HG03108 (cell line): ENCODE measurements at regions not wholly inside any gene's neighbourhood (a gene's known extent, or its start where the extent isn't known, plus 50 kb on each side); places are given as distances from the start of the nearest gene placed in this dataset.
"Not testable (repeated sequence)": the region's sequence is repeated elsewhere in the genome, so short reads cannot be mapped to it uniquely, and the experiment has no call there.

Experiments
- ATAC-seq: cut with Tn5 transposase; IDR thresholded peaks from one replicate; pipeline ENCODE4 v1.9.1; 2021; ENCODE audit warnings: moderate library complexity; ENCODE audit not compliant: unreplicated experiment

DNA sequence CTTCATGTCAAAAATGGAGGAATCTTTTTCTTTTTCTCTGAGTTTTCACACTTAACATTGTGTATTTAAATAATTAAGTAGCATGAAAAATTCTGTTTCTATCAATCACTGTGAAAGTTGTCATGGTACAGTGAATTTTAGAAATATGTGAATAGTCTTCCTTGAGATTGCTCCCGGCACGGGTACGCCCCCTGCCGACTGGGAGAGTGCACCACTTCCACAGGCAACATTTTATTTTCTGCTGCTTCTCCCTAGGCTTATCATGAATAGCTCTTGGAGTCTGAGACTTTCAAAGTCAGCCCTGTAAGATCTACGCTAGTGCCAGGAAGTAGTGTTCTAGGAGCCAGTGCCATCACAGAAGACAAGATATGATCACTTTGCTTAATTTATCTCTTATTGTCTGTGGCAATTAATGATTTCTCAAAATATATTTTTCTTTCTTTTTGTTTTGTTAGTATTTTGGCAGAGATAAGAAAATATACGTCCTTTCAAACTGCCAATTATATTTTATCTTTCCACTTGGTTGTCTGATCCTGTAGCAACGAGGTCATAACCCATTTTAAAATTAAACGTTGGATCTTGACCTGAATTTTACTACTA, 763.8 kb upstream of the AADAT start:
- peak; percentile 73 for ATAC-seq

DNA sequence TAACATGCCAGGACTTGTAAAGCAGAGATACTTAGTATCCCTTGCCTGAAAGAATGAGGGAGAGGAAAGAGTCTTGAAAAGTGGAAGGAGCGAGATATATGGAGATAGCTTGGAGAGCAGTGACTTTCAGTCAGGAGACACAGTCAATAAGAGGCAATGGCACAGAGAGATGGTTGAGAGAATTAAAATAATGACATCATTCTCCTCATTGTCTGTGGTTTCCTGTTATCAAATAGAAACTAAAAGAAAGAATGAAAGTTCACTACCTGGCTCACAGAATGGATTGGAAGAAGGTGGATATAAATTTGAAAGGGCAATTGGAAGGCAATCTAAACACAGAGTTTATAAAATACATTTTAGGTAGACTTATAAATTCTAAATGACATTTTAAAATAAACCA, 760.2 kb upstream of the AADAT start:
- ATAC-seq = no peak

DNA sequence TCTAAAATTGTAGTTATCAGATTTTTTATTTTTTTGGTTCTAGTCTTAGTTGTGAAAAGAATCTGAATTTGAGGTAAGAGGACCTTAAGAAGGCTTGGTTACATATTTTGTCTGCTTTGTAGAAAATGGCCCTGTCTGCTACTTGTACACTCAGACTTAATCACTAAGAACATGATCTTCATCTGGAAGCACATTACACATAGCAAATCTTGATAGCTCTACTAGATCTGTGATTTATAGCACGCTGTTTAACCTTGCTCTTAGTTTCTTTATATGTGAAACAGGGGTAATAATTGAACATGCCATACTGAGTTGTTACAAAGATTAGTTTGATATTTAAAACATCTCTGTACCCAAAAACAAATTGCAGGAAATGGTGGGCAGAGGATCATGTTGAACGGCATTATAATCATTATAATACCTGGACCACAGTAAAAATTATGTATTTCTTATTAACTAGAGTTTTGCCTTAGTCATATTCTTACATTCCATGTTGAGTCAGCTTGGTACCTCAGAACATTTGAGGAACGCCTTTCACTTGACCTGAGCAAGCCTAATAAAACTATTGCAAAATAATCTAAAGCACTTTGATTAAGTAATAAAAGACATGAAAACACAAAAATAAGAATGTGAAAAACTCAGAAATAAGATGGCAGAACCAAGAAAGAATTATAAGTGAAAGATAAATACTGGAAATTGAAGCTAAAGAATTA, 738.0 kb upstream of the AADAT start:
- no peak for ATAC-seq

DNA sequence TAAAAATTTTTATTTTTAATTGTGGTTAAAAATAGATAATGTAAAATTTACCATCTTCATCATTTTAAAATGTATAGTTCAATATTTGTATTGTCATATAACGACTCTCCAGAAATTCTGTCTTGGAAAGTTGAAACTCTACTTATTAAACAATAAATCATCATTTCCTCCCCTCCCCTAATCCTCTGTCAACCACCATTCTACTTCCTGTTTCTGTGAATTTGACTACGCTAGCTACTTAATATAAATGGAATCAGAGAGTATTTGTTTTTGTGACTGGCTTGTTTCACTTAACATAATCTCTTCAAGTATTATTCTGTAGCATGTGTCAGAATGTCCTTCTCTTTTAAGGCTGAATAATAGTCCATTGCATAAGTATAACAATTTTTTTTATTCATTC, 729.0 kb upstream of the AADAT start:
- ATAC-seq = no peak

DNA sequence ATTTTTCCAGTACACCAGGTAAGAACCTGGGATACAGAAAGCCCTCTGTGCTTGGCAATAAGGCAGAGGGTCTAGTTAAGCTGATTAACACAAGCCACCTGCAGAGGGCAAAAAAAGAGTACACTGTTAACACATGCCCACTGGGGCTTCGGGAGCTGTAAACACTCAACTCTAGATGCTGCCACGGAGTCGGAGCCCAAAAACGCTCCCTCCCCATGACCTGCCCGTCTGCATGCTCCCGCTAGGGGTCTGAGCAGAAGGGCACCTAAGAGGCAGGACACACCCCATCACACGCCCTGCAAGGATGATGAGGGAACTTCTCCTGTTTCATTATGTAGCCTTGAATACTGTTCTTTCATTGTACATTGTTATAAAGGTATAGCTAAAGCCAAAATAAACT, 715.6 kb upstream of the AADAT start:
- no peak for ATAC-seq

DNA sequence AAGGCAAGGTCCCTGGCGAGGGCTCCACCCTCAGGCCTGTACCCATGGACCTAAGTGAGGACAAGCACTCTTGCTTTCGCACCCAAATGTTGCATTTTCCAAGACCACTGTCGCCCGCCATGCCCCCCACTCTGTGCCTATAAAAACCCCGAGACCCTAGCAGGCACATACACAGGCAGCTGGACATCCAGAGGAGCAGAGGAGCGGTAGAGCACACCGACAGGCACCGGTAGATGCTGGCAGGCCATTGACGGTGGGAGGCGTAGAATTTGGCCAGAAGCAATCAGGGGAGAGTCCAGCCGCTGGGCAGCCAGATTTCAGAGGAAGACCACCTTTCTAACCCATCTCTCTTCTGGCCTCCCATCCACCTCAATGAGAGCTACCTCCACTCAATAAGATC, 715.2 kb upstream of the AADAT start:
- ATAC-seq = no peak

DNA sequence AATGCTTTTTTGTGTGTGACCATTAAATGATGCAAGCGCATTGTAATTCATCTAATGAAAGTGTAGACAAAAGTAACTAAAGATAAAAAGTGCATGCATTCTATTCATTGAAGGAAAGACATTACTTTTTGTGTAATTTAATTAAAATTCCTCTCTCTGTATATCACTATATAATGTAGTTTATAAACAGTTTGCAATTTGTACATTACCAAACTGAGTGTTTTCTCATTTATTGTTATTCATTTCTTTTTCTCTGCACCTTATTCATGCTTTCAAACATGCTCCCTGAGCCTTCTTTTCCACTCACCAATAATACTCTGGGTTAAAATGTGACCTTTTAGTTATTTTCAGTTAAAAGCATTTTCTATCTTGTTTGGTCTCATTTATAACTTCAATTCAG, 713.7 kb upstream of the AADAT start:
- no peak for ATAC-seq

DNA sequence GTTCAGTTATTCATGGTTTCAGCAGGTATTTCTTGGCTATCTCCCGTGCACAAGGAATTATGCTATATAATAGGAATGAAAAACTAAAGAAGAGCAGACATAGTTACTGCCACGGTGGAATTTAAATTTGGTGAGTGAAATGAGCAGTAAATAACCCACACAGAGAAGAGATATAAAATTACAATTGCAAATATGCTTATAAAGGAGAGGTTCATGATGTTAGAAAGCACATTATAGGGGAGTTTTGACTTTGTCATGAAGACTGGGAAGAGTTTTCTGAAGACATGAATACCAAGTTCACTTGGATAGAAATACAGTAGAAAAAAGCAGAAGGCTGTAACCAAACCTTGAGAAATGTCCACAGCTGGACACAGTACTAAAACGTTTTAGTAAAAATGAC, 712.0 kb upstream of the AADAT start:
- no peak for ATAC-seq

DNA sequence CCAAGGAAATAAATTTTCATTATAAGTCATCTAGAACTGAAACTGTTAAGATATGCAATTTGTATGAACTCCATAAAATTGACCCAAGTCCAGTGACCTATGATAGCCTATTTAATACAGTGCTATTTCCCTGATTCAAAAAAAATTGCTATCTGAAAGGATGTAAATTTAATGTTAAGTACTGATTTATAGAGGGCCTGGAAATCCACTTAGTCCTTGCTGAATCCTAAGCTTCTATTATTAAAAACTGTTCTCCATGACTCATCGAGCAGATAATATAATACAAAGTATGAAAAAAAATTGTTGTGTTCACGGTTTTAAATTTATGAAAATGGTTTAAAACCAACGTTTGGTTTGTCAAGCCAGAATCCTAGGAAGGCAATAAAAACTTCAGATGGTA, 704.8 kb upstream of the AADAT start:
- ATAC-seq = no peak

DNA sequence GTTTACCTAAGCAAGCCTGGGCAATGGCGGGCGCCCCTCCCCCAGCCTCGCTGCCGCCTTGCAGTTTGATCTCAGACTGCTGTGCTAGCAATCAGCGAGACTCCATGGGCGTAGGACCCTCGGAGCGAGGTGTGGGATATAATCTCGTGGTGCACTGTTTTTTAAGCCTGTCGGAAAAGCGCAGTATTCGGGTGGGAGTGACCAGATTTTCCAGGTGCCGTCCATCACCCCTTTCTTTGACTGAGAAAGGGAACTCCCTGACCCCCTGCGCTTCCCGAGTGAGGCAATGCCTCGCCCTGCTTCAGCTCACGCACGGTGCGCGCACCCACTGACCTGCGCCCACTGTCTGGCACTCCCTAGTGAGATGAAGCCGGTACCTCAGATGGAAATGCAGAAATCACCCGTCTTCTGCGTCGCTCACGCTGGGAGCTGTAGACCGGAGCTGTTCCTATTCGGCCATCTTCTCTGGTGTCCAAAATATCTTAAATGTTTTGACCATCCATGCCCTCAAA, 698.8 kb upstream of the AADAT start:
- not testable (repeated sequence) for ATAC-seq

DNA sequence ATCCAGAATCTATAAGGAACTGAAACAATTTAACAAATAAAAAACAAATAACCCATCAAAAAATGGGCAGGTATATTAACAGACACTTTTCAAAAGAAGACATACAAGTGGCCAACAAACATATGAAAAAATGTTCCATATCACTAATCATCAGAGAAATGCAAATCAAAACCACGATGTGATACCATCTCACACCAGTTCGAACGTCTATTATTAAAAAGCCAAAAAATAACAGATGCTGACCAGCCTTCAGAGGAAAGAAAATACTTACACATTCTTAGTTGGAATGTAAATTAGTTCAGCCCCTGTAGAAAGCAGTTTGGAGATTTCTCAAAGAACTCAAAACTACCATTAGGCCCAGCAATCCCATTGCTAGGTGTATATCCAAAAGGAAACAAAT, 687.9 kb upstream of the AADAT start:
- no peak for ATAC-seq

DNA sequence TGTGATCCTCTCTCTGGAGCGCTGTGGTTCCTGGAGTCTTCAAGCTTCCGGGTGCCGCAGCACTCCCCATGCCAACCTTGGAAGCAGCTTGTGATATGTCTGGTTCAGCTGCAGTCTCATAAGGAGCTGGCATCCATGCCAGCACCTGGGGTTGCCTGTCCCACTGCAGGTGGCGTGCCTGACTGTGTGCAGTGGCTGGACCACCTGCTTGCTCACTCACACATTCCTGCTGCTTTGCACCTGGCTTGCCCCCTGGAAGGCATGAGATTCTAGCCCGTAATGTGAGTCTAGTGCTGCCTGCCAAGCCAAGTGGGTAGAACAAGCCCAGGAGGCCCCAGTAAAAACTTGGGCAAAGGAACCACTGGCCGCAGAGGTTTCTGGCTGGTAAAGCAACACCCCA, 687.2 kb upstream of the AADAT start:
- no peak for ATAC-seq

DNA sequence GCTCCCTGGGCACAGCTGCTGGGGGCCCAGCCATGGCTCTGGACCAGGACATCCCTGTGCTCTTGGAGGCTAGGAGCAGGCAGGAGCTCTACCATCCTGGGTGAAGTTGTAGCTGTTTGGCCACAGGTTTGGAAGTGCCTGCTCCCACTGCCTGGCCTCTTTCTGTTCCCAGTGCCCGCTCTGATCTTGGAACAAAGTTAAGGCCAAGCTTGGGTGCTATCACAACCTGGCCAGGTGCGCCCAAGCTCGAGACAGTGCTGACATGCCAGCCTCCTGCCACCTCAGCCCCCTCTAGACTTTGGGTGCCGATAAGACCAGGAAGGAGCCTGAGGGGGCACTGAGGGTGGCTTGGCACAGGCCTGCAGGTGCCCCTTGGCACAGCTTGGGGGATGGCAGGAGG, 686.1 kb upstream of the AADAT start:
- no peak for ATAC-seq

DNA sequence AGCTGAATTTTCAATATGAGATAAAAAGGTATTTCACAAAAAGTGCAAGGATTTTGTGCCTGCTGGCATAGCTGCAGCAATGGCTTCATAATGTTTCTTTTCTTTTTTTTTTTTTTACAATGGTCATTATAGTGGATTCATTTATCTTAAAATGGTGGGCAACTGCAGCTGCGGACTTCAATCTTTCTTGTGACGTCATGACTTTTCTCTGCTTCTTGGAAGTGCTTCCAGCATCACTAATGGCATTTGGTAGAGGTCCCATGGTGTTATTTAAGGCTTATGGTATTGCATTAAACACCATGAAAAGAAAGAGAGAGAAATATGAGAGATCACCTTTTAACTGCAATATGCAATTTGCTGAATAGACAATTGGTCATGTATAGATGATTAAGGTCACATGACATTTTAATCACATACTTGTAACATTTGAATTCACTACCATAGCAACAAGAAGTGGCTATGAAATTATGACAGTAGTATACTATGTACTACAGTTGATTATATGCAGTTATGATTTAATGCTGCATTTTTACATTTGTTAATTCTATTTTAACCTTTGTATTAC, 684.0 kb upstream of the AADAT start:
- no peak for ATAC-seq

DNA sequence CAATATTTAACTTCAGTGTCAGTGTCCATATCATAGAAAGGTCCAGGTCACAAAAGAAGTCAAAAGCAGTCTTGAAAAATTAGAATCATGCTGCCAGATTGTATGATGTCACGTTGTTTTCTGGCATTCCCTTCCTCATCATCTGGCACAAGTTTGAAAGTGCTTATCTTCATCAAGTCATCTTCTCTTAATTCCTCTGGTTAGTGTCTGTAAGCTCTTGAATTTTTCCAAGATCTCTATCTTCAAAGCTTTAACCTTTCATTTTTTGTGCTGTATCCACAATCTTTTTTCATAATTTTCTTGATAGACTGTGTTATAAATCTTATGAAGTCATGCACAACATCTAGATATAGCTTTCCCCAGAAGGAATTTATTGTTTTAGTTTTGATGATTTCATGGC, 682.7 kb upstream of the AADAT start:
- no peak for ATAC-seq

DNA sequence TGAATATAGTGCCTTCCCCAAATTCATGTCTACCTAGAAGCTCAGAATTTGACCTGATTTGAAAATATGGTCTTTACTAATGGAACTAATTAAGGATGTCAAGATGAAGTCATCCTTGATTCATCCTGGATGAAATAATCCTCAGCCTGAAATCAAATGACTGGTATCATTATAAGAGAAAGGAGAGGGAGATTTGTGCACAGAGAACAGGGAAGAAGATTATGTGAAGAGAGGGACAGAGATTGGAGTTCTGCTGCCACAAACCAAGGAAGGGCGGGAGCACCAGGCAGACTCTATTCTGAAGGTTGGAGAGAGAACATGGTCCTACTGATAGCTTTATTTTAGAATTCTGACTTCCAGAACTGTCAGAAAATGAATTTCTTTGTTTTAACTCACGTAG, 680.9 kb upstream of the AADAT start:
- ATAC-seq = no peak

DNA sequence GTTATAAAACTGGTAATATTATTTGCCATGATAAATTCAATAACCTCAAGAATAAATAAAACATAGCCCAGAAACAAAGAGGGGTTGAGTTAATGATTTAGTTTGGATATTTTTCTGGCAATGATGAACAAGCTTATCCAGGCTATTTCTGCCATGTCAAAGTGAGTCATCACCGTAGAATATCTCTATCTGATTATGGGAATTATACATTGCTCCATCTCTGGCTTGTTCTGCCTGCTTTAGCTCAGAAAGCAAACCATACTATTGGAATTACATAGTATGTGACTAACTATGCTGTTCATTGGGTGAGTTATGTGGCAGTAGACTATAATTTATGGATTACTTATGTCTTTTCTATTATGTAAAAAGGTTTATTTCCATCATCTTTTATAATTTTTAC, 680.1 kb upstream of the AADAT start:
- no peak for ATAC-seq

DNA sequence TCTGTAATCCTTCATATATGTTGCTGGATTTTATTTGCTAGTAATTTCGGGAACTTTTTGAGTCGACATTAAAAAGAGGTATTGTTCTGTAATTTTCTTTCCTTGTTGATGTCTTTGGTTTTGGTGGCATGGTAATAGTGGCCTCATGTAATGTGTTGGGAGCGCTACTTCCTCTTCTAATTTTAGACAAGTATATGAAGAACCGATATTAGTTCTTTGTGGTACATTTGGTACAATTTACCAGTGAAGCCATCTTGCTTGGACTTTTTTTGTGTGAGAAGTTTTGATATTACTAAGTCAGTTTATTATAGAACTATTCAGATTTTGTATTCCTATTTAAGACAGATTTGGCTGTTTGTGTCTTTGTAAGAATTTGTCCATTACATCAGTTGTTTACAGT, 669.2 kb upstream of the AADAT start:
- ATAC-seq = no peak

DNA sequence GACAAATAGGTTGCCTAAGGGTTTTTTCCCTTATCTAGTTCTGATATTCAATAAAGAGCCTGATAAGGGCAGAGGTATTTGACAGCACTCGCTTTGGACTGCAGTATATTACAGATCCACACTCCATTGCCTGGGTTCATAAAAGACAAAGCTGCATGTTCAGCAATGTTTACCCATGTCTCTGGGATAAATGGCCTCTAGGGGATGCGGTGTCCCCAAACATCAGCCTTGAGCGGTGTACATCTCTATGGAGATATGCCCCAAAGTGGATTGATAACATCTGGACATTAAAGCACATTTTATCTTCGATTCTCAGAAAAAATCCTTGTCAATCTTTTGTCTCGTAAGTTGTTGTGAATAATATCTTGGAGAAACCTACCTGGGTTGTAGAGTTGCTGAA, 660.8 kb upstream of the AADAT start:
- ATAC-seq = no peak

DNA sequence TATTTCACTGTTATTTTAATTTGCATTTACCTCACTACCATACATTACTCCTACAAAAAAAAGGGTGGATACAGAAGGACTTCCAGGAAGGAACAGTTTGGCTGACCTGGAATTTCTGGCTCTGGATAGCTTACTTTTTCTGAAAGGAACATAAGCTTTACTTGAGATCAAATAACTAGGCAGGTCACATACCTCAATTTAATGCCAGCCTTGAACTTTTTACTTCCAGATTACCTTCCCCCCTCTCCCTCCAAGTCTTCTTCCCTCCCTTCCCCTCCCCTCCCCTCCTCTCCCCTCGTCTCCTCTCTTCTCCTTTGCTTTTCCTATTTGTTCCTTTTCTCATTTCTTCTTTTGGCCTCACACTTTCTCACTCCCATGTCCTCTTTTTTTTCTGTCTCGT, 659.2 kb upstream of the AADAT start:
- ATAC-seq = no peak

DNA sequence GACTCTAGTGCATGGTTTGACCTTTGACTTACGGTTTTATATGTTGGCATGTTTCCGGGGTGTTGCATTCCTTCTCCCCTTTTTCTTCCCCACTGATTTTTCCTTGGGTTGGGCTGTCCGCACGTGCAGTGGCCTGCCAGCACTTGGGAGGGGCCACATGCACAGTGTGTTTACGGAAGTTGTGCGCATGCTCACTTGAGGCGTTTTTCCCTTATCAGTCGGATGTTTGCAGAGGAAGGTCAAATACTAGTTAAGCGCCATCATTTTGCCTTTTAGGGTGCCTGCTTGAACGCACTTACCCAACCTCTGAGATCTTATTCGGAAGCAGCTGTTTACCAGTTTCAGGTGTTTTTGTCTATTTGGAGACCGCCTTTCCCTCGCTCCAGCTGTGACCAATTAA, 653.9 kb upstream of the AADAT start:
- ATAC-seq = no peak

DNA sequence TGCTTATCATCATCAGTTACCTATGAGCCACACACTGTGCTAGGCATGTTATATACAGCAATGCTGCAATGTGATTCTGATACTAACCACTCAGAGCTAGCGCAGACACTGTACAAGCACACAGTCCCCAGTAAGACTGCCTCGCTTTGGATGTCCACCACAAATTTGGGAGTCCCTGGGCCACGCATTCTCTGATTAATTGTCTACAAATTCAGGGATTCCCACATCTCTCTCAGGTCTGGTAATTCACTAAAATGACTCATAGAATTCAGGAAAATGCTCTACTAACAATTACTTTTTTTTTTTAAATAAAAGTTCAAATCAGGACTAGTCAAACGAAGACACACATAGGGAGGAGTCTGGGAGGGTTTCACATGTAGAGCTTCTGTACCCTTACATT, 652.1 kb upstream of the AADAT start:
- no peak for ATAC-seq

DNA sequence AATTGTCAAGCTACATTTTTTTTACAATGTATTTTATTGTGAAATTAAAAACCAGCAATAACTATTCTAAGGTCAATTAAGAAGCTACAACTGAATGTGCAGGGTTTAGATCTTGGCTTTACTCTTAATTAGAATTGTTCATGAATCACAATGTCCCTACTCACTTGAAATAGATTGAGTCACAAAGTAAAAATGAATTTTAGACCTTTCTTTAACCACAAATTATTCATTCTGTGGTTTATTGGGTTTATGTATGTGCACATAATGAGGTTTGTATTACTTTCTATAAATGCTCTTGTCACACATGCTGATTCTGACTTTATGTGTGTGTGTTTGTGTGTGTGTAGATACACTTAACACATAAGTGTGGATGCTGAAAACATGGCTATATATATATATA, 647.0 kb upstream of the AADAT start:
- no peak for ATAC-seq
